Fibroblast of the conjunctiva (primary cell): ENCODE measurements at regions not wholly inside any gene's neighbourhood (a gene's known extent, or its start where the extent isn't known, plus 50 kb on each side); places are given as distances from the start of the nearest gene placed in this dataset.

Source experiments
- DNase-seq: peaks from one replicate; pipeline ENCODE4 v3.0.0-alpha.2; 2010; ENCODE audit warnings: low read depth

GRCh38 chr1:55673416-55673815 is 458.3 kb upstream of the USP24 start:
- DNase-seq, result no peak

GRCh38 chr1:55670331-55671082 is 455.3 kb upstream of the USP24 start:
- DNase-seq, result peak; percentile 12

GRCh38 chr1:55669293-55669692 is 454.1 kb upstream of the USP24 start:
- DNase-seq, result peak; percentile 26

GRCh38 chr1:55662875-55663274 is 447.7 kb upstream of the USP24 start:
- no peak for DNase-seq

GRCh38 chr1:55658917-55659316 is 443.8 kb upstream of the USP24 start:
- DNase-seq, result no peak

GRCh38 chr1:55654750-55655149 is 439.6 kb upstream of the USP24 start:
- no peak for DNase-seq

GRCh38 chr1:55654171-55654570 is 439.0 kb upstream of the USP24 start:
- DNase-seq, result no peak

- DNase-seq, result no peak
Observed at GRCh38 chr1:55650444-55650843, 435.3 kb upstream of the USP24 start.

GRCh38 chr1:55646181-55646580 is 431.0 kb upstream of the USP24 start:
- DNase-seq, result no peak

- no peak for DNase-seq
Observed at GRCh38 chr1:55645270-55645669, 430.1 kb upstream of the USP24 start.

GRCh38 chr1:55641947-55642346 is 426.8 kb upstream of the USP24 start:
- DNase-seq, result no peak

GRCh38 chr1:55640708-55641473 is 425.7 kb upstream of the USP24 start:
- peak; percentile 55 for DNase-seq

- DNase-seq, result no peak
Observed at GRCh38 chr1:55639526-55639925, 424.4 kb upstream of the USP24 start.

- no peak for DNase-seq
Observed at GRCh38 chr1:55639051-55639450, 423.9 kb upstream of the USP24 start.

- no peak for DNase-seq
Observed at GRCh38 chr1:55636696-55637095, 421.5 kb upstream of the USP24 start.

GRCh38 chr1:55635856-55636255 is 420.7 kb upstream of the USP24 start:
- peak; percentile 59 for DNase-seq

GRCh38 chr1:55634516-55634915 is 419.4 kb upstream of the USP24 start:
- DNase-seq, result no peak

GRCh38 chr1:55632906-55633305 is 417.7 kb upstream of the USP24 start:
- DNase-seq, result peak; percentile 10

GRCh38 chr1:55632058-55632457 is 416.9 kb upstream of the USP24 start:
- peak; percentile 51 for DNase-seq

GRCh38 chr1:55631509-55631908 is 416.3 kb upstream of the USP24 start:
- no peak for DNase-seq

- no peak for DNase-seq
Observed at GRCh38 chr1:55626326-55626725, 411.2 kb upstream of the USP24 start.

GRCh38 chr1:55624766-55625165 is 409.6 kb upstream of the USP24 start:
- no peak for DNase-seq

- DNase-seq, result no peak
Observed at GRCh38 chr1:55623311-55623710, 408.1 kb upstream of the USP24 start.

- DNase-seq, result no peak
Observed at GRCh38 chr1:55622074-55622473, 406.9 kb upstream of the USP24 start.
